Adrenal gland (tissue), 9 donors: ENCODE measurements at regions not wholly inside any gene's neighbourhood (a gene's known extent, or its start where the extent isn't known, plus 50 kb on each side); places are given as distances from the start of the nearest gene placed in this dataset.
A peak's percentile ranks its signal among the peaks of the same experiment; 100 is the strongest.

Experiments used
- DNase-seq, 7 donors: peaks; one replicate each; pipeline ENCODE4 v3.0.0-alpha.2; 2019 to 2020
- H3K27ac ChIP-seq, 5 donors: fragments of 200-600 bp; sonication (generic) in 4 of 5; 1 replicate in 3 of 5; 2 replicates in 2 of 5; pipeline versions ENCODE4 v1.5.1 to v1.8.0; 2016 to 2020; ENCODE audit warnings: mild to moderate bottlenecking in 1 of 5
- H3K27me3 ChIP-seq: fragments of 200-600 bp; 2 replicates; pipeline ENCODE4 v1.8.0; 2021
- H3K36me3 ChIP-seq, 2 donors: fragments of 200-600 bp; replicated peaks in 1 of 2; 1 replicate in 1 of 2; 2 replicates in 1 of 2; pipeline versions ENCODE4 v1.5.1 to v1.8.0; 2018 to 2022
- H3K4me1 ChIP-seq, 2 donors: fragments of 200-600 bp; replicated peaks in 1 of 2; 1 replicate in 1 of 2; 2 replicates in 1 of 2; pipeline versions ENCODE4 v1.5.1 to v1.8.0; 2018 to 2021
- H3K4me3 ChIP-seq, 4 donors: fragments of 200-600 bp; sonication (generic) in 3 of 4; one replicate each; pipeline ENCODE4 v1.5.1; 2016 to 2018
- H3K9me3 ChIP-seq, 3 donors: fragments of 200-600 bp; sonication (generic) in 1 of 3; replicated peaks in 1 of 3; 1 replicate in 2 of 3; 2 replicates in 1 of 3; pipeline versions ENCODE4 v1.5.1 to v1.8.0; 2016 to 2021
- CTCF ChIP-seq, 6 experiments: fragments of 450-650 bp in 4 of 6; fragments of 200-600 bp in 2 of 6; sonication (generic) in 1 of 6; IDR thresholded peaks; 1 replicate in 5 of 6; 2 replicates in 1 of 6; pipeline versions ENCODE4 v1.5.1 to v1.8.0; 2016 to 2021; ENCODE audit warnings: antibody characterized with exemption in 6 of 6, mild to moderate bottlenecking in 2 of 6, moderate library complexity in 1 of 6
- POLR2A ChIP-seq, 2 donors: fragments of 450-650 bp; IDR thresholded peaks; one replicate each; pipeline ENCODE4 v1.6.1; 2017; ENCODE audit warnings: antibody characterized with exemption in 2 of 2, mild to moderate bottlenecking in 2 of 2, moderate library complexity in 1 of 2
- WGBS, 4 donors: extraction: QIAGEN DNeasy Blood & Tissue Kit in 2 of 4; methylation state at CpG; one replicate each; pipeline versions ENCODE4 v1.1.5 to v1.1.7; 2013 to 2017; 5-methylcytosine and 5-hydroxymethylcytosine counted together
- intact Hi-C, 2 donors: fragments of 100-400 bp; cut with DNase I; formaldehyde crosslinking; loops; one replicate each; pipeline versions ENCODE4 v1.14.1 to v1.15.0; 2022 to 2023
- donor health status: healthy with polysubstance abuse.
- donor health status: Bipolar disorder and iron deficiency.
- donor health status: DM: yes; HTN: yes; CAD: no.
- donor health status: DM: no; HTN: no; CAD: no.
- donor health status: DM: no; HTN: no; CAD: no.

GRCh38 chr2:190780594-190780993 is 100.0 kb upstream of the GLS start:
- no peak overlapping the region for H3K27ac ChIP-seq
- no peaks in the 10 kb centered on the region for H3K27me3 ChIP-seq
- 76 to 94% (median 88%) methylated on average over 1 of the region's 1 CpG for WGBS, 4 donors
- H3K4me1 ChIP-seq: no peaks in the 10 kb centered on the region
- no peak for TF ChIP-seq POLR2A (IDR thresholded peaks at IDR 0.05)
- TF ChIP-seq CTCF (IDR thresholded peaks at IDR 0.05): no peak
- no peaks in the 10 kb centered on the region for H3K9me3 ChIP-seq
- no peaks in the 10 kb centered on the region for H3K36me3 ChIP-seq
- intact Hi-C loops: loop anchor here (10.0 kb wide), 3 partner anchors 124 to 254 kb away; no protein-coding TSS in a partner anchor
- H3K4me3 ChIP-seq: no peak overlapping the region
- no peak for DNase-seq

- no peaks in the 10 kb centered on the region for H3K36me3 ChIP-seq
- TF ChIP-seq POLR2A (IDR thresholded peaks at IDR 0.05) (no peak), CTCF (IDR thresholded peaks at IDR 0.05) (peak; percentile 54 to 85 (median 70))
- peaks cover 0 to 5% of the 10 kb centered on the region in 2 donors for H3K4me1 ChIP-seq
- no peaks in the 10 kb centered on the region for H3K9me3 ChIP-seq
- intact Hi-C loops: loop anchor here (10.0 kb wide), 3 partner anchors 123 to 253 kb away; no protein-coding TSS in a partner anchor
- WGBS, 4 donors: 25 to 34% (median 29%) methylated on average over 4 of the region's 4 CpGs
- H3K27ac ChIP-seq: no peak overlapping the region
- peak; percentile 48 to 75 (median 59) for DNase-seq
- no peak overlapping the region for H3K4me3 ChIP-seq
- H3K27me3 ChIP-seq: no peaks in the 10 kb centered on the region
These were observed 98.9 kb upstream of the GLS start for GRCh38 chr2:190781604-190782198.

- 87 to 97% (median 94%) methylated on average over 2 of the region's 2 CpGs for WGBS, 4 donors
- no peaks in the 10 kb centered on the region for H3K9me3 ChIP-seq
- H3K4me1 ChIP-seq: peaks cover 0 to 9% of the 10 kb centered on the region in 2 donors
- TF ChIP-seq CTCF (IDR thresholded peaks at IDR 0.05): no peak
- TF ChIP-seq POLR2A (IDR thresholded peaks at IDR 0.05): no peak
- intact Hi-C loops: loop anchor here (10.0 kb wide), 3 partner anchors 123 to 253 kb away; no protein-coding TSS in a partner anchor
- DNase-seq: no peak
- no peaks in the 10 kb centered on the region for H3K36me3 ChIP-seq
- no peak overlapping the region for H3K4me3 ChIP-seq
- H3K27ac ChIP-seq: no peak overlapping the region
- H3K27me3 ChIP-seq: no peaks in the 10 kb centered on the region
These were observed 98.4 kb upstream of the GLS start for GRCh38 chr2:190782264-190782663.

GRCh38 chr2:190783513-190784263 is 96.9 kb upstream of the GLS start:
- 92 to 97% (median 96%) methylated on average over 1 of the region's 1 CpG for WGBS, 4 donors
- Histone ChIP-seq H3K27me3 (no peaks in the 10 kb centered on the region), H3K36me3 (no peaks in the 10 kb centered on the region), H3K4me1 (peaks cover 0 to 9% of the 10 kb centered on the region in 2 donors), H3K4me3 (no peak overlapping the region), H3K9me3 (no peaks in the 10 kb centered on the region), H3K27ac (no peak overlapping the region)
- DNase-seq: no peak
- TF ChIP-seq POLR2A (IDR thresholded peaks at IDR 0.05) (no peak), CTCF (IDR thresholded peaks at IDR 0.05) (no peak)
- intact Hi-C loops: loop anchor here (10.0 kb wide), 3 partner anchors 121 to 251 kb away; no protein-coding TSS in a partner anchor
